A549 (cell line): ENCODE measurements at regions not wholly inside any gene's neighbourhood (a gene's known extent, or its start where the extent isn't known, plus 50 kb on each side); places are given as distances from the start of the nearest gene placed in this dataset.

ENCODE experiments used
- ATAC-seq, 2 experiments: fragments of 200-7000 bp in 1 of 2; fragments of >200 bp in 1 of 2; cut with Nextera tagmentation in 1 of 2; cut with Tn5 transposase in 1 of 2; 3 replicates each; pipeline versions ENCODE4 v1.8.0 to v1.9.1; 2018 to 2020; ENCODE audit warnings: mild to moderate bottlenecking in 1 of 2, moderate library complexity in 1 of 2
- CTCF ChIA-PET: fragments of 300-600 bp; sonication (Branson Sonifier 250); formaldehyde crosslinking; extraction: SDS; loops from one replicate; lab custom pipeline; 2021; ENCODE audit warnings: antibody characterized with exemption, inconsistent platforms; lab: Yijun Ruan, JAX
- POLR2A ChIA-PET: fragments of 350-600 bp; formaldehyde crosslinking; extraction: SDS; loops from one replicate; lab custom pipeline; 2021; ENCODE audit warnings: antibody characterized with exemption, inconsistent platforms; lab: Yijun Ruan, JAX
- DNase-seq, 2 experiments: peaks; one replicate each; pipeline versions ENCODE4 v3.0.0 to v3.0.0-alpha.2; 2011 to 2016; ENCODE audit warnings: low read depth in 1 of 2, low spot score in 1 of 2
- FAIRE-seq: peaks from 2 replicates; lab custom pipeline; 2011; peaks lifted over from hg19 to GRCh38; lab: Jason Lieb, UNC
- H3K27ac ChIP-seq, 2 experiments: fragments of >200 bp; sonication (Bioruptor Twin); formaldehyde crosslinking; 3 replicates each; pipeline ENCODE4 v1.5.1; 2016 to 2017
- H3K4me1 ChIP-seq: fragments of >200 bp; sonication (Bioruptor Twin); formaldehyde crosslinking; 3 replicates; pipeline ENCODE4 v1.6.1; 2016
- H3K4me2 ChIP-seq: fragments of >200 bp; sonication (Bioruptor Twin); formaldehyde crosslinking; 3 replicates; pipeline ENCODE4 v1.6.1; 2016
- H3K4me3 ChIP-seq: fragments of >200 bp; sonication (Bioruptor Twin); formaldehyde crosslinking; 3 replicates; pipeline ENCODE4 v1.5.1; 2016
- H3K9me3 ChIP-seq: fragments of >200 bp; sonication (Bioruptor Twin); formaldehyde crosslinking; 3 replicates; pipeline ENCODE4 v1.6.1; 2016
- BHLHE40 ChIP-seq: IDR thresholded peaks from 2 replicates; pipeline ENCODE4 v1.6.1; 2012; ENCODE audit warnings: low read depth, low read length, inconsistent platforms
- CHD2 ChIP-seq: fragments of 150-350 bp; IDR thresholded peaks from 2 replicates; pipeline ENCODE4 v1.6.1; 2014; ENCODE audit warnings: low read length; ENCODE audit not compliant: partially characterized antibody
- EHF ChIP-seq: fragments of 250-450 bp; sonication (Bioruptor Pico); IDR thresholded peaks from 2 replicates; pipeline ENCODE4 v1.5.0; 2020; ENCODE audit warnings: mild to moderate bottlenecking
- EHMT2 ChIP-seq: fragments of 200-600 bp; sonication (generic); IDR thresholded peaks from 2 replicates; pipeline ENCODE4 v1.6.1; 2016; ENCODE audit warnings: antibody characterized with exemption, low read depth, mild to moderate bottlenecking, moderate library complexity
- EP300 ChIP-seq, 2 experiments: fragments of >200 bp; sonication (Bioruptor Twin); formaldehyde crosslinking; IDR thresholded peaks; 2 replicates in 1 of 2; 3 replicates in 1 of 2; pipeline ENCODE4 v1.6.1; 2016 to 2017
- FOSB ChIP-seq: fragments of 250-450 bp; sonication (Bioruptor Pico); IDR thresholded peaks from 2 replicates; pipeline ENCODE4 v1.5.0; 2020; ENCODE audit warnings: mild to moderate bottlenecking, moderate library complexity
- FOSL2 ChIP-seq, 2 experiments: fragments of 450-650 bp in 1 of 2; fragments of >200 bp in 1 of 2; sonication (Bioruptor Twin) in 1 of 2; formaldehyde crosslinking; IDR thresholded peaks; 2 replicates each; pipeline versions ENCODE4 v1.5.0 to v1.6.1; 2016 to 2020; ENCODE audit warnings: mild to moderate bottlenecking in 1 of 2, moderate library complexity in 1 of 2
- GATA3 ChIP-seq: IDR thresholded peaks from 2 replicates; pipeline ENCODE4 v1.6.1; 2012; ENCODE audit warnings: borderline replicate concordance
- HDAC2 ChIP-seq: fragments of 200-600 bp; sonication (generic); IDR thresholded peaks from 2 replicates; pipeline ENCODE4 v1.6.1; 2016
- HOXA7 ChIP-seq: fragments of 250-450 bp; sonication (Bioruptor Pico); IDR thresholded peaks from 2 replicates; pipeline ENCODE4 v1.5.0; 2020; ENCODE audit warnings: mild to moderate bottlenecking, moderate library complexity
- HOXB13 ChIP-seq: fragments of 250-450 bp; sonication (Bioruptor Pico); IDR thresholded peaks from 2 replicates; pipeline ENCODE4 v1.5.0; 2020; ENCODE audit warnings: low read depth, mild to moderate bottlenecking, moderate library complexity
- JUN ChIP-seq, 2 experiments: fragments of >200 bp; sonication (Bioruptor Twin); formaldehyde crosslinking; IDR thresholded peaks; 2 replicates in 1 of 2; 3 replicates in 1 of 2; pipeline ENCODE4 v1.6.1; 2016 to 2017
- KDM1A ChIP-seq: fragments of 200-600 bp; sonication (generic); IDR thresholded peaks from 2 replicates; pipeline ENCODE4 v1.6.1; 2016; ENCODE audit warnings: low read depth, mild to moderate bottlenecking
- KDM5A ChIP-seq: fragments of 200-600 bp; sonication (generic); IDR thresholded peaks from 2 replicates; pipeline ENCODE4 v1.6.1; 2016; ENCODE audit warnings: antibody characterized with exemption, mild to moderate bottlenecking
- MAZ ChIP-seq: fragments of 150-350 bp; IDR thresholded peaks from 2 replicates; pipeline ENCODE4 v1.6.1; 2014; ENCODE audit warnings: antibody characterized with exemption, low read depth, low read length, borderline replicate concordance
- NPAS2 ChIP-seq: fragments of 250-450 bp; sonication (Bioruptor Pico); IDR thresholded peaks from 2 replicates; pipeline ENCODE4 v1.8.0; 2022; ENCODE audit warnings: mild to moderate bottlenecking, moderate library complexity, borderline replicate concordance
- NR3C1 ChIP-seq: fragments of >200 bp; sonication (Bioruptor Twin); formaldehyde crosslinking; IDR thresholded peaks from 3 replicates; pipeline ENCODE4 v1.6.1; 2017
- RAD21 ChIP-seq, 2 experiments: fragments of >200 bp in 1 of 2; sonication (Bioruptor Twin) in 1 of 2; formaldehyde crosslinking in 1 of 2; IDR thresholded peaks in 1 of 2; conservative IDR thresholded peaks in 1 of 2; 2 replicates in 1 of 2; 3 replicates in 1 of 2; pipeline ENCODE4 v1.6.1; 2012 to 2018; ENCODE audit warnings: inconsistent platforms in 1 of 2
- RARB ChIP-seq: fragments of 250-450 bp; sonication (Bioruptor Pico); IDR thresholded peaks from 2 replicates; pipeline ENCODE4 v1.8.0; 2021; ENCODE audit warnings: mild to moderate bottlenecking, moderate library complexity
- RCOR1 ChIP-seq: fragments of 150-350 bp; IDR thresholded peaks from 2 replicates; pipeline ENCODE4 v1.6.1; 2014; ENCODE audit warnings: antibody characterized with exemption, low read length, low read depth
- RFX5 ChIP-seq: fragments of 450-650 bp; IDR thresholded peaks from 2 replicates; pipeline ENCODE4 v1.7.1; 2014; ENCODE audit warnings: antibody characterized with exemption, mild to moderate bottlenecking, moderate library complexity
- RNF2 ChIP-seq: fragments of 200-600 bp; sonication (generic); IDR thresholded peaks from 2 replicates; pipeline ENCODE4 v1.6.1; 2016; ENCODE audit warnings: low read depth, mild to moderate bottlenecking, antibody characterized with exemption, moderate library complexity, borderline replicate concordance
- SREBF2 ChIP-seq: fragments of 450-650 bp; IDR thresholded peaks from 2 replicates; pipeline ENCODE4 v1.6.1; 2014; ENCODE audit warnings: mild to moderate bottlenecking, moderate library complexity
- TFCP2L1 ChIP-seq: fragments of 250-450 bp; sonication (Bioruptor Pico); IDR thresholded peaks from 2 replicates; pipeline ENCODE4 v1.5.0; 2021; ENCODE audit warnings: mild to moderate bottlenecking
- TP53 ChIP-seq: fragments of 250-450 bp; sonication (Bioruptor Pico); IDR thresholded peaks from 2 replicates; pipeline ENCODE4 v1.5.0; 2021; ENCODE audit warnings: mild to moderate bottlenecking, moderate library complexity
- ZC3H11A ChIP-seq: fragments of 450-650 bp; IDR thresholded peaks from 2 replicates; pipeline ENCODE4 v1.6.1; 2014; ENCODE audit warnings: antibody characterized with exemption, mild to moderate bottlenecking
- WGBS: methylation state at CpG from one replicate; pipeline ENCODE4 v1.1.6; 2017; ENCODE audit errors: missing lambda C conversion rate; 5-methylcytosine and 5-hydroxymethylcytosine counted together
- TF ChIP-seq, protein P1 (sequence below): fragments of >200 bp; sonication (Bioruptor Twin); formaldehyde crosslinking; IDR thresholded peaks from 2 replicates; pipeline ENCODE4 v1.6.1; 2016
- TF ChIP-seq, protein P2 (sequence below): fragments of 250-450 bp; sonication (Bioruptor Pico); IDR thresholded peaks from 2 replicates; pipeline ENCODE4 v1.5.0; 2020; ENCODE audit warnings: low read depth, mild to moderate bottlenecking, moderate library complexity
- TF ChIP-seq, protein P3 (sequence below): IDR thresholded peaks from 2 replicates; pipeline ENCODE4 v1.6.1; 2012
- TF ChIP-seq, protein P4 (sequence below): IDR thresholded peaks from 2 replicates; pipeline ENCODE4 v1.6.1; 2012; ENCODE audit warnings: low read depth, borderline replicate concordance
- TF ChIP-seq, protein P5 (sequence below): fragments of >200 bp; sonication (Bioruptor Twin); formaldehyde crosslinking; IDR thresholded peaks from 3 replicates; pipeline ENCODE4 v1.5.1; 2016
- TF ChIP-seq, protein P6 (sequence below): fragments of >200 bp; sonication (Bioruptor Twin); formaldehyde crosslinking; IDR thresholded peaks from 3 replicates; pipeline ENCODE4 v1.6.1; 2016
- TF ChIP-seq, protein P7 (sequence below): IDR thresholded peaks from 2 replicates; pipeline ENCODE4 v1.6.1; 2012

DNA sequence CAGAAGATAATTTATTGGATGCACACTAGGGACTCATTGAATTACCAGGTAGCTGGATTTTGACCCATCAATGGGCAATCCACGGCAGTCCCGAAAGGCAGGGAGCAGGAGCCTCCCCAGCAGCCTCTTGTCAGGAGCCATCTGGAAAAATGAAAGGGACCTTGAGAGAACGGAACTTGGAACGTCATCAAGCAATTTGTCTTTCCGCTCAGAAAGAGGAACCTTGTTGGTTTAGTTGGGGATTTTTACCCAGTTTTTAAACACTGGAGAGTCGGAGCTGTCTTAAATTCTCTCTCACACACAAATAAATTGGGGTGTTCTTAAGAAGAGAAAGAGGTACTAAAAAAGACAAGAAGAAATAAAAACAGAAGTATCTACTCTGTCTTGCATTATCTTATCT is 1351.7 kb upstream of the TMEM132C start:
- Histone ChIP-seq H3K27ac (no peak overlapping the region), H3K9me3 (no peaks in the 10 kb centered on the region), H3K4me3 (no peak overlapping the region), H3K4me2 (no peak overlapping the region), H3K4me1 (no peaks in the 10 kb centered on the region)
- TF ChIP-seq NPAS2 (CRISPR knock-in tag), result no peak
- TF ChIP-seq, protein P1, sequence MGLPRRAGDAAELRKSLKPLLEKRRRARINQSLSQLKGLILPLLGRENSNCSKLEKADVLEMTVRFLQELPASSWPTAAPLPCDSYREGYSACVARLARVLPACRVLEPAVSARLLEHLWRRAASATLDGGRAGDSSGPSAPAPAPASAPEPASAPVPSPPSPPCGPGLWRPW, result no peak
- no peak for TF ChIP-seq HOXA7 (CRISPR knock-in tag)
- TF ChIP-seq ZC3H11A, result no peak
- TF ChIP-seq FOSB (CRISPR knock-in tag), result no peak
- no peak for TF ChIP-seq GATA3
- TF ChIP-seq JUN (IDR thresholded peaks at IDR 0.05), result no peak
- no peak for TF ChIP-seq CHD2
- no peak for TF ChIP-seq KDM5A
- no peak for TF ChIP-seq HOXB13 (CRISPR knock-in tag)
- TF ChIP-seq, protein P2, sequence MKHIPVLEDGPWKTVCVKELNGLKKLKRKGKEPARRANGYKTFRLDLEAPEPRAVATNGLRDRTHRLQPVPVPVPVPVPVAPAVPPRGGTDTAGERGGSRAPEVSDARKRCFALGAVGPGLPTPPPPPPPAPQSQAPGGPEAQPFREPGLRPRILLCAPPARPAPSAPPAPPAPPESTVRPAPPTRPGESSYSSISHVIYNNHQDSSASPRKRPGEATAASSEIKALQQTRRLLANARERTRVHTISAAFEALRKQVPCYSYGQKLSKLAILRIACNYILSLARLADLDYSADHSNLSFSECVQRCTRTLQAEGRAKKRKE (CRISPR knock-in tag), result no peak
- TF ChIP-seq MAZ, result no peak
- TF ChIP-seq SREBF2, result no peak
- no peak for TF ChIP-seq RFX5
- no peak for TF ChIP-seq RAD21 (conservative IDR thresholded peaks at IDR 0.05 in 1 of 2, IDR thresholded peaks at IDR 0.05 in 1 of 2)
- TF ChIP-seq NR3C1, result no peak
- no peak for TF ChIP-seq RCOR1
- no peak for TF ChIP-seq HDAC2
- no peak for TF ChIP-seq EP300 (IDR thresholded peaks at IDR 0.05)
- 42% methylated on average over 6 of the region's 6 CpGs for WGBS
- POLR2A ChIA-PET, result no interaction called here
- ATAC-seq (no peak), DNase-seq (no peak), FAIRE-seq (no peak)
- CTCF ChIA-PET, result no interaction called here

DNA sequence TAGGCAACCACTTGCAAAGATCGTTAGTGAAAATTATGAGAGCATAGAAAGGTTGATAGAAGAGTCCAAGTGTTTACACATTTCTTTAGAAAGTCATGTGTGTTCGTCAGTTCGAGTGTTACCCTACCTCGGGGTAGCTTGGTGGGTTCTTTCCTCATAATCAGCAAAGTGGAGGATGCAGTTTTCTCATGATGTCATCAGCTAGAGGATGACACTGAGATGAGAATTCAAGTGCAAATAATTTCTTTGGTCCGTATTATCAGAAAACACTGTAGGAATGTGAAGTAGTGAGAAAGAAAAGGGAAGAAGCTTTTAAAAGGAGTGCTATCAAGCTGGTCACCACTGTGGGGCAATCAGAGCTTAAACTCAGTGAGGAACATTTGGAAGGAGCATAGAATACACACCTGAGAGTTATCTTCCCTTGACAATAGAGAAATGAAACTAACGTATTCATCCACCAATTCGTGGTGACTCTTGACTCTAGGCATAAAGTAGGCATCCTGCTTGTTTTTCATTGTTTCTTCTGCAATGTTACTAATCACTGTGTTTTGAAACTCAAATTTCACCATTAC is 1340.9 kb upstream of the TMEM132C start:
- WGBS, result 10% methylated on average over 7 of the region's 7 CpGs
- POLR2A ChIA-PET, result no interaction called here
- FAIRE-seq, result no peak

DNA sequence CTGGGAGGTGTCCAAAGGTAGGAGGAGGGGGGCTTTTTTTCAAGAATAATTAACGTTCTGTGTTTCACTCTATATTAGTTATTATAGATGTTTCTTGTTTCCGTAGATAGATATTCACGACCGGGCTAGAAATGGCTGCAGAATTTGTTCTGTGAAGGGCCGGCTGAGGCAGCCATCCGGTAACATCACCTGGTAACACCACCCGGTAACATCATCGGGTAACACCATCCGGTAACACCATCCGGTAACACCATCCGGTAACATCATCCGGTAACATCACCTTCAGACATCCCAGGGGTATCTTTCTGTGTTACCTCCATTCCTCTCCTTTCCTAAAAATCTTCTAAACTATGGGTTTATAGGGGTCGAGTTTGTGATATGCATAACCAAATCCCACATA is 1336.7 kb upstream of the TMEM132C start:
- H3K4me3 ChIP-seq, result no peak overlapping the region
- DNase-seq, result no peak
- ChIA-PET CTCF (no interaction called here), POLR2A (no interaction called here)
- H3K27ac ChIP-seq, result no peak overlapping the region
- FAIRE-seq, result no peak
- H3K4me1 ChIP-seq, result no peaks in the 10 kb centered on the region
- H3K9me3 ChIP-seq, result no peaks in the 10 kb centered on the region
- WGBS, result 65% methylated on average over 13 of the region's 13 CpGs
- no peak for ATAC-seq
- H3K4me2 ChIP-seq, result no peak overlapping the region
- TF ChIP-seq, protein P3, sequence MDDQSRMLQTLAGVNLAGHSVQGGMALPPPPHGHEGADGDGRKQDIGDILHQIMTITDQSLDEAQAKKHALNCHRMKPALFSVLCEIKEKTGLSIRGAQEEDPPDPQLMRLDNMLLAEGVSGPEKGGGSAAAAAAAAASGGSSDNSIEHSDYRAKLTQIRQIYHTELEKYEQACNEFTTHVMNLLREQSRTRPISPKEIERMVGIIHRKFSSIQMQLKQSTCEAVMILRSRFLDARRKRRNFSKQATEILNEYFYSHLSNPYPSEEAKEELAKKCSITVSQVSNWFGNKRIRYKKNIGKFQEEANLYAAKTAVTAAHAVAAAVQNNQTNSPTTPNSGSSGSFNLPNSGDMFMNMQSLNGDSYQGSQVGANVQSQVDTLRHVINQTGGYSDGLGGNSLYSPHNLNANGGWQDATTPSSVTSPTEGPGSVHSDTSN, result no peak
- TF ChIP-seq FOSL2 (IDR thresholded peaks at IDR 0.05) (no peak), FOSL2 (CRISPR knock-in tag; IDR thresholded peaks at IDR 0.05) (no peak), TP53 (CRISPR knock-in tag) (no peak), EHF (no peak), RARB (CRISPR knock-in tag) (no peak), HOXA7 (CRISPR knock-in tag) (no peak), EHMT2 (no peak), KDM1A (no peak)
- TF ChIP-seq, protein P4, sequence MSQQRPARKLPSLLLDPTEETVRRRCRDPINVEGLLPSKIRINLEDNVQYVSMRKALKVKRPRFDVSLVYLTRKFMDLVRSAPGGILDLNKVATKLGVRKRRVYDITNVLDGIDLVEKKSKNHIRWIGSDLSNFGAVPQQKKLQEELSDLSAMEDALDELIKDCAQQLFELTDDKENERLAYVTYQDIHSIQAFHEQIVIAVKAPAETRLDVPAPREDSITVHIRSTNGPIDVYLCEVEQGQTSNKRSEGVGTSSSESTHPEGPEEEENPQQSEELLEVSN, result no peak
- TF ChIP-seq, protein P5, sequence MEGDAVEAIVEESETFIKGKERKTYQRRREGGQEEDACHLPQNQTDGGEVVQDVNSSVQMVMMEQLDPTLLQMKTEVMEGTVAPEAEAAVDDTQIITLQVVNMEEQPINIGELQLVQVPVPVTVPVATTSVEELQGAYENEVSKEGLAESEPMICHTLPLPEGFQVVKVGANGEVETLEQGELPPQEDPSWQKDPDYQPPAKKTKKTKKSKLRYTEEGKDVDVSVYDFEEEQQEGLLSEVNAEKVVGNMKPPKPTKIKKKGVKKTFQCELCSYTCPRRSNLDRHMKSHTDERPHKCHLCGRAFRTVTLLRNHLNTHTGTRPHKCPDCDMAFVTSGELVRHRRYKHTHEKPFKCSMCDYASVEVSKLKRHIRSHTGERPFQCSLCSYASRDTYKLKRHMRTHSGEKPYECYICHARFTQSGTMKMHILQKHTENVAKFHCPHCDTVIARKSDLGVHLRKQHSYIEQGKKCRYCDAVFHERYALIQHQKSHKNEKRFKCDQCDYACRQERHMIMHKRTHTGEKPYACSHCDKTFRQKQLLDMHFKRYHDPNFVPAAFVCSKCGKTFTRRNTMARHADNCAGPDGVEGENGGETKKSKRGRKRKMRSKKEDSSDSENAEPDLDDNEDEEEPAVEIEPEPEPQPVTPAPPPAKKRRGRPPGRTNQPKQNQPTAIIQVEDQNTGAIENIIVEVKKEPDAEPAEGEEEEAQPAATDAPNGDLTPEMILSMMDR, result no peak
- TF ChIP-seq, protein P6, sequence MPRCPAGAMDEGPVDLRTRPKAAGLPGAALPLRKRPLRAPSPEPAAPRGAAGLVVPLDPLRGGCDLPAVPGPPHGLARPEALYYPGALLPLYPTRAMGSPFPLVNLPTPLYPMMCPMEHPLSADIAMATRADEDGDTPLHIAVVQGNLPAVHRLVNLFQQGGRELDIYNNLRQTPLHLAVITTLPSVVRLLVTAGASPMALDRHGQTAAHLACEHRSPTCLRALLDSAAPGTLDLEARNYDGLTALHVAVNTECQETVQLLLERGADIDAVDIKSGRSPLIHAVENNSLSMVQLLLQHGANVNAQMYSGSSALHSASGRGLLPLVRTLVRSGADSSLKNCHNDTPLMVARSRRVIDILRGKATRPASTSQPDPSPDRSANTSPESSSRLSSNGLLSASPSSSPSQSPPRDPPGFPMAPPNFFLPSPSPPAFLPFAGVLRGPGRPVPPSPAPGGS, result no peak
- TF ChIP-seq, protein P7, sequence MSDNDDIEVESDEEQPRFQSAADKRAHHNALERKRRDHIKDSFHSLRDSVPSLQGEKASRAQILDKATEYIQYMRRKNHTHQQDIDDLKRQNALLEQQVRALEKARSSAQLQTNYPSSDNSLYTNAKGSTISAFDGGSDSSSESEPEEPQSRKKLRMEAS, result no peak

More for the DNA sequence above, 1340.9 kb upstream of the TMEM132C start:
- TF ChIP-seq BHLHE40 (no peak), TFCP2L1 (CRISPR knock-in tag) (no peak), RAD21 (conservative IDR thresholded peaks at IDR 0.05 in 1 of 2, IDR thresholded peaks at IDR 0.05 in 1 of 2) (peak in 1 of 2 experiments; percentile 24; a peak in 1 of 5 replicates), RNF2 (no peak)
- peak in 1 of 2 experiments; percentile 6 for DNase-seq
- CTCF ChIA-PET, result interaction anchor here (0.8 to 1.4 kb wide), 3 partner anchors 45 to 455 kb away, joined by 3 to 4 read pairs (median 4); no protein-coding TSS in a partner anchor
- no peak overlapping the region for H3K4me3 ChIP-seq
- H3K4me2 ChIP-seq, result no peak overlapping the region
- H3K4me1 ChIP-seq, result no peaks in the 10 kb centered on the region
- H3K27ac ChIP-seq, result no peak overlapping the region
- H3K9me3 ChIP-seq, result no peaks in the 10 kb centered on the region
- no peak for ATAC-seq
